H7 (cell line): ENCODE measurements at regions not wholly inside any gene's neighbourhood (a gene's known extent, or its start where the extent isn't known, plus 50 kb on each side); places are given as distances from the start of the nearest gene placed in this dataset.
"Not testable (repeated sequence)": the region's sequence is repeated elsewhere in the genome, so short reads cannot be mapped to it uniquely, and the experiment has no call there.

ENCODE experiments used
- DNase-seq: peaks from one replicate; pipeline ENCODE4 v3.0.0; 2012
- H3K27me3 ChIP-seq: 2 replicates; pipeline ENCODE4 v1.6.0; 2011; ENCODE audit warnings: mild to moderate bottlenecking, low read length; ENCODE audit not compliant: control insufficient read depth, insufficient read depth
- H3K36me3 ChIP-seq: replicated peaks from 2 replicates; pipeline ENCODE4 v1.5.1; 2011; ENCODE audit warnings: low read length; ENCODE audit not compliant: control insufficient read depth, insufficient read depth
- H3K4me3 ChIP-seq: 2 replicates; pipeline ENCODE4 v1.5.1; 2011; ENCODE audit warnings: low read depth, mild to moderate bottlenecking, control low read depth, low read length, moderate library complexity; ENCODE audit not compliant: insufficient read depth

GRCh38 chr3:48101301-48101650 lies 85.1 kb upstream of the MAP4 start:
- not testable (repeated sequence) for H3K4me3 ChIP-seq, H3K36me3 ChIP-seq, DNase-seq, H3K27me3 ChIP-seq

GRCh38 chr3:48092270-48092669 lies 76.1 kb upstream of the MAP4 start:
- DNase-seq, result no peak
- Histone ChIP-seq H3K27me3 (no peaks in the 10 kb centered on the region), H3K4me3 (no peak overlapping the region), H3K36me3 (no peaks in the 10 kb centered on the region)

GRCh38 chr3:48090166-48090939 lies 74.1 kb upstream of the MAP4 start:
- no peaks in the 10 kb centered on the region for H3K27me3 ChIP-seq
- no peaks in the 10 kb centered on the region for H3K36me3 ChIP-seq
- DNase-seq, result no peak
- H3K4me3 ChIP-seq, result no peak overlapping the region

GRCh38 chr3:48088749-48089466 lies 72.7 kb upstream of the MAP4 start:
- H3K36me3 ChIP-seq, result no peaks in the 10 kb centered on the region
- DNase-seq, result peak; percentile 98
- no peaks in the 10 kb centered on the region for H3K27me3 ChIP-seq
- peak overlapping the region; percentile 66 for H3K4me3 ChIP-seq

GRCh38 chr3:48088056-48088748 lies 72.0 kb upstream of the MAP4 start:
- no peaks in the 10 kb centered on the region for H3K27me3 ChIP-seq
- no peaks in the 10 kb centered on the region for H3K36me3 ChIP-seq
- H3K4me3 ChIP-seq, result peak overlapping the region; percentile 66
- DNase-seq, result peak; percentile 61

- H3K27me3 ChIP-seq, result no peaks in the 10 kb centered on the region
- H3K36me3 ChIP-seq, result no peaks in the 10 kb centered on the region
- no peak overlapping the region for H3K4me3 ChIP-seq
- DNase-seq, result no peak
These were observed 70.5 kb upstream of the MAP4 start for GRCh38 chr3:48086705-48087104.

- Histone ChIP-seq H3K27me3 (no peaks in the 10 kb centered on the region), H3K4me3 (no peak overlapping the region), H3K36me3 (no peaks in the 10 kb centered on the region; the same call in 1 of the 2 replicates)
- no peak for DNase-seq
These were observed 68.7 kb upstream of the MAP4 start for GRCh38 chr3:48084929-48085328.

GRCh38 chr3:48084170-48084569 lies 68.0 kb upstream of the MAP4 start:
- Histone ChIP-seq H3K36me3 (no peaks in the 10 kb centered on the region; the same call in 1 of the 2 replicates), H3K4me3 (no peak overlapping the region), H3K27me3 (no peaks in the 10 kb centered on the region)
- DNase-seq, result no peak

- H3K36me3 ChIP-seq, result no peaks in the 10 kb centered on the region; the same call in 1 of the 2 replicates
These were observed 66.5 kb upstream of the MAP4 start for GRCh38 chr3:48082580-48083184.

GRCh38 chr3:48077815-48078214 lies 61.6 kb upstream of the MAP4 start:
- Histone ChIP-seq H3K36me3 (no peaks in the 10 kb centered on the region; the same call in 1 of the 2 replicates), H3K27me3 (no peaks in the 10 kb centered on the region), H3K4me3 (no peak overlapping the region)
- DNase-seq, result no peak

More at GRCh38 chr3:48082580-48083184, 66.5 kb upstream of the MAP4 start:
- DNase-seq, result no peak
- Histone ChIP-seq H3K4me3 (no peak overlapping the region), H3K27me3 (no peaks in the 10 kb centered on the region)

- DNase-seq, result no peak
- H3K36me3 ChIP-seq, result no peaks in the 10 kb centered on the region
- H3K27me3 ChIP-seq, result no peaks in the 10 kb centered on the region
- H3K4me3 ChIP-seq, result no peak overlapping the region
These were observed 53.8 kb upstream of the MAP4 start for GRCh38 chr3:48070030-48070429.

- Histone ChIP-seq H3K27me3 (no peaks in the 10 kb centered on the region), H3K36me3 (no peaks in the 10 kb centered on the region), H3K4me3 (no peak overlapping the region)
- DNase-seq, result no peak
These were observed 53.1 kb upstream of the MAP4 start for GRCh38 chr3:48069339-48069738.

GRCh38 chr3:48068886-48069285 lies 52.7 kb upstream of the MAP4 start:
- Histone ChIP-seq H3K27me3 (no peaks in the 10 kb centered on the region), H3K4me3 (no peak overlapping the region), H3K36me3 (no peaks in the 10 kb centered on the region)
- no peak for DNase-seq

GRCh38 chr3:48068320-48068719 lies 52.1 kb upstream of the MAP4 start:
- DNase-seq, H3K27me3 ChIP-seq, H3K36me3 ChIP-seq, H3K4me3 ChIP-seq: not testable (repeated sequence)
